Omental fat pad (tissue), 3 donors: ENCODE measurements at regions not wholly inside any gene's neighbourhood (a gene's known extent, or its start where the extent isn't known, plus 50 kb on each side); places are given as distances from the start of the nearest gene placed in this dataset.

Source experiments
- ATAC-seq: fragments of 150-250 bp; one replicate; pipeline ENCODE4 v1.9.1; 2016; ENCODE audit warnings: mild to moderate bottlenecking, moderate library complexity; ENCODE audit not compliant: low FRiP score
- DNase-seq: peaks from one replicate; pipeline ENCODE4 v3.0.0-alpha.2; 2019; ENCODE audit warnings: low spot score
- CTCF ChIP-seq, 3 donors: fragments of 450-650 bp; IDR thresholded peaks; one replicate each; pipeline ENCODE4 v1.5.1; 2016 to 2017; ENCODE audit warnings: antibody characterized with exemption in 3 of 3, mild to moderate bottlenecking in 3 of 3, moderate library complexity in 2 of 3

DNA sequence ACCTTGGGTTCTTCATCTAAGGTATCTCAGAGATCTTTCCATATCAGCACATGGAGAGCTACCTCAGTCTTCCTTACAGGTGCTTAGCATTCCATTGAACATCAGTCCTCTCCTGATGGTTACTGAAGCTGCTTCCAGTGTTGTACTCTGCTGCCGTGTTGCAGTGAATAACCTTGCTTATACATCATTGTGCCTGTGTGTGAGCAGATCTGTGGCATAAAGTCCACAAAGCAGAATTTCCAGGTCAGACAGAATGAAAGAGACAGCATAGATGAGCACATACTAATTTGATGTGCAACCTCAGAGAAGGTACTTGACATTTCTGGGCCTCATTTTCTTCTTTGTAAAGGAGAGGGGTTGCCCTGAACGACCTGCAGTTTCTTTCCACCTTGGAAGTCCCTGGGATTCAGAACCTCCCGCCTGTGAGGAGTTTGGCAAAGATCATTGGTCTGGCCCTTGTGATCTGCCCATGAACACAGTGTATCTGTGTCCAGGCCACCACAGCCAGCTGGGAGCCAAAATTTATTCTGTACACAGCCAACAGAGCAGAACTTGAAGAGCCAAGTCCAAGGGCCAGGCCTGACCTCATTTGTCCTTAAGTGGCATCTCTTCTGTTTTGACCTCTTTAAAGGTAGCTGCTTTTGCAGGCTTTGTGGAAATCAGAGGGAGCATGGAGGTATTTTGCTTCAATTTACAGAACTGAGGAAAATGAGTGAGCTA is 57.2 kb upstream of the SLC7A14 start:
- DNase-seq (no peak), ATAC-seq (no peak)
- no peak for TF ChIP-seq CTCF (IDR thresholded peaks at IDR 0.05)

DNA sequence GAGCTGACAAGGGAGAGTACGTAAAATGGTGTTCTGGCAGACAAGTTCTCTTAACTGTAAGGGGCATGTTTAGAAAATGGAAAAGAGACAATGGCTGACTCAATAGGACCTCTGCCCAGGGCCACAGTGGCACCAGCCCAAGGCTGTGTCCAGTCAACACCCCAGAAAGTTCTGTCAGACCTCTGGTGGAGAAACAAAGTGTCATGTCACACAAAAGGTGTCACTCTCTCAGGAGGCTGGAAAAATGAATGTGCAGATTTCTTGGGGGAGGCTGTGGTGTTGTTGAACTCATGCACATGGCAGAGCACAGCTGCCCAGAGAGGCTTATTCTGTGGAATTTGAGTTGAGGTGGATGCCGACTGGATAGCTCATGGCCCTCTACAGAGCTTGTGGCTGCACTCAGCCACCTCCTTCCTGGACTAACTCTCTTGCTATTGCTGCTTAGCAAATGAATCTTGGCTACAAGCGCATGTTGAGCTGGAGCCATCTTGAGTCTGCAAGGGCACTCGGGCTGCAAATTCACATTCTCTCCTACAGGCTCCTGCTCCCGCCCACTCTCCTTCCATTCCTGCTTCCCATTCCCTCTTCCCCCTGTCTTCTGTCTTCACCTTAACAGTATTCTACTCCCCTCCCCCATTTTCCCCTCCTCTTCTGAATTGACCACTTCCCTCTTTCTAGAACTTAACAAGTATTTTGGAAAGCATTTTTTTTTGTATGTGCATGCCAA is 55.8 kb upstream of the SLC7A14 start:
- DNase-seq, result no peak
- no peak for TF ChIP-seq CTCF (IDR thresholded peaks at IDR 0.05)
- ATAC-seq, result no peak

DNA sequence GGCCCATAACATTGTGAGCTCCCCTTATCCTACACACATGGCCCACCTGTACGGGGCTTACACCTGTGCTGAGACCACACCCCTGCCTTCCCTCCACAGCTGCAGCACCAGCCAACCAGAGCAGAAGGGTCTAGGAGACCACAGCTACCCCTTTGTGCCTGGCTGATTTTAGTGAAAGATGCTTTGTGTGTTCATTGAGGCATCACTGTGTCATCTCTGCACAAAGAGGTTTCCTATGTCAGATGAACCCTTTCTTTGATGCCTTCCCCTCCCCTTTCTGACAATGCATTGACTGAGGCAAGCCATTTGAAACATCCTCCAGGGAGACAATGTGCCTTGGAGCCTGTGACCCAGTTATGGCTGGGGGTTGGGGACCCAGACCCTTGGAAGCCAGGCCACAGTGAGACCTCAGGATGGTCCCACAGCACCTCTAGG is 54.9 kb upstream of the SLC7A14 start:
- no peak for DNase-seq
- no peak for ATAC-seq
- TF ChIP-seq CTCF (IDR thresholded peaks at IDR 0.05), result no peak

DNA sequence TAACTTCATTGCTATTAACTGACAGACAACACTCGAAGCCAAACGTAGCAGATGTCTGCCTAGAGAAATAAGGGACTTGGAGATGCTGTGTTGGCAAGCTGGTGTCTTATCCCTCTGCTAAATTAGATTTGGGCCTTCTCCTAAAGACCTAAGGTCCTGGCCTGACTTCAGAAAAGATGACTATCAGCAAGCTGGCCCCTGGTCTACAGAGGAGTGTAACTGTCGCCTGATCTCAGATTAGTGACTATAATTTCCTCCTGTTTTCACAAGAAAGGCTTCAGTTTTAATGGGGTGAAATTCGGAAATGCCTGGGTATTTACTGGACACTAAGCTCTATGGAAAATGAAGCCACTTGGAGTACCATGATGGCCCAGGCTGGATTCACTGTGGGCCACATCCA is 53.1 kb upstream of the SLC7A14 start:
- no peak for TF ChIP-seq CTCF (IDR thresholded peaks at IDR 0.05)
- ATAC-seq (no peak), DNase-seq (no peak)

DNA sequence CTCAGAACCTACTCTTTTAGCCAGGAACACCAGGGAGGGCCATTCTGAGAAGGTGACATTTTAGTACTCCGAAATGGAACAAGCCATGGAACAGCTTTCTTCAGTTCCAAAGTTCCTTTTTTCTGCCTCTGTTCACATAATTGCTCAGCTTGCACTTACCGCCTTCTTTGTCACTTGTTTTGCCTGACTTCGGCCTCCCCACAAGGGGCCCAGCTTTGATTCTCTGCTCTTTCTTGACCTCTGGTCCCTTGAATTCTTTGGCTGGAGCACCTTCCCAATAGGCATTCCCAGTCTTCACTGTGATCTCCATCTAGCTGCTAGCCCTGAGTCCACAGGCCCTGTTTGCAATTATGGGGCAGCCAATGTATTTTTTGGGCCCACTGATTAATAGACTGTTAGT is 51.4 kb upstream of the SLC7A14 start:
- TF ChIP-seq CTCF (IDR thresholded peaks at IDR 0.05), result no peak
- DNase-seq (no peak), ATAC-seq (no peak)

DNA sequence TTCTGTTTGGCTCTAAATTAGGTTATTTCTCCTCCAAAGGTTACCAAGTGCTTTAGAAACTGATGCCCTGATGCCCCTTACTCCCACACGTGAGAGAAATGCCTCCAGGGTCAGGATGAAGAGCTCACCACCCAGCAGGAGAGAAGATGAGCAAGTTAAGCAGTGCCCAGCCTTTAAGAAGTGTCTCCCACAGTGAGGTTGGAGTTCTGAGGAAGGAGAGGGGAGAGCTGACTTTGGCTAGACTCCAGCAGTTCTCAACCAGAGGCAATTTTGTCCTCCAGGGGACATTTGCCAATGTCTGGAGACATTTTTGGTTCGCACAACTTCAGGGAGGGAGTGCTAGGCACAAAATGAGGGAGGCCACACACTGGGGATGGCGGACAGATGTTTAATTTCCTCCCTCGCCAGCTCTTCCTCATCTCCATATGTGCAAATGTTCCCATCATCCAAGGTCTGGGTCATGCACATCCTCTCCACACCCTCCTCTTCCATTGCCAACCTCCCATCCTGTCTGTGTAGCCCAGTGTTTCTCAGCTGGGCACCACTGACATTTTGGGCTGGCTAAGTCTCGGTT is 50.6 kb upstream of the SLC7A14 start:
- TF ChIP-seq CTCF (IDR thresholded peaks at IDR 0.05), result no peak
- ATAC-seq (no peak), DNase-seq (no peak)
